Activated T-cell treated with anti-CD3 and anti-CD28 coated beads, Interleukin-2, amount 50 U/mL, for 1 hour (primary cell): ENCODE measurements at regions not wholly inside any gene's neighbourhood (a gene's known extent, or its start where the extent isn't known, plus 50 kb on each side); places are given as distances from the start of the nearest gene placed in this dataset.

ENCODE experiments used
- DNase-seq: peaks from one replicate; pipeline ENCODE4 v3.0.0-alpha.2; 2020

DNA sequence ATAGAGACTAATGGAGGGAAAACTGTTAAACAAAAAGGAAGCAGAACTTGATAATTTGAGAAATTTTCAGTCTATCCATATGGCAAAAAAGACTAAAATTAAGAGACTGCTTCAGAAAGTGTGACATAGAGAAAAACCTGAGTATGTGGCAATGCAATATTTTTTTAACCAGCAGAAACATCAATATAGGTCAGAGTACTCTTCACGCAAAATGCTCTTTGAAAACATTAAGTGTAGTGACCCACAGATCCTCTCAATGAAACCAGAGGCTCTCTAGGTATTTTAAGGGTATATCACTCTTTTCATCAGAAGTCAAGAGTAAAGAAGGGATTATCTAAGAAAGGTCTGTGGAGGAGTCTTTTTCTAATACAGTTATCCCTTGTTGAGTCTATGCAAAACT, 1394.8 kb downstream of the DSC3 start:
- DNase-seq, result no peak

DNA sequence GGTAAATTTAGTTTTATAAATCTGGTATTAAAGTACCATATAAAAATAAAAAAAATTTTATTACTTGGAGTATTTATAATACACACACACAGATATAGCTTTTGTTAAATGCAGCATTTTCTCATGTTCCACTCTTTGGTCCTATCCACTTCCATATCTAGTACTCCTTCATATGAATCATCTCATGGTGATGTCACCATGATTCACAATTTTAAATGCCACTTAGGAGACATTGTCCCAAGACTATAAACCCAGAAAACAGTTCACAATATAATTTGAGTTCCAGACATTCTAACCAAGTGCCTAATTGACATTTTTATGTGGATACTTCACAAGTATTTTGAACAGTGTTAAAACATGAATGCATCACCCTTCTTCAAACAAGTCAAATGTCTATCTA, 1398.3 kb downstream of the DSC3 start:
- no peak for DNase-seq

DNA sequence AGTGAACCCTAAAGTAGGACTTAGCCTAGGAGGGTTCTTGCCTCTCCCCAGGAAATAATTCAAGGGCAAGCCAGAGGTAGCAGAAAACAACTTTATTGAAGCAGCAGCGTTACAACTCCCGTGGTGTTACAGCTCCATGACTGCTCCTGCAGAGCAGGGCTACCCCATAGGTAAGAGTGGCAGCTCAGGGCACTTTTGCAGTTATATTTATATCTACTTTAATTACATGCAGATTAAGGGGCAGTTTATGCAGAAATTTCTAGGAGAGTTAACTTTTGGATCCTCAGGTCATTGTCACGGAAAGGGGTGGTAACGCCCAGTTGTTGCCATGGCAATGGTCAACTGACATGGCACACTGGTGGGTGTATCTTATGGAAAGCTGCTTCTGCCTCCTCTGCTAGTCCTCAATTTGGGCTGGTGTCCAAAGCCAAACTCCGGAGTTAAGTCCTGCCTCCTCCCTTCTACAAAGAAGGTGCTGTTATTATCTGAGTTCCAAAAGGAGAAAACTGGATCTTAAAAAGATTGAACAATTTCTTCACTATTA, 1413.0 kb downstream of the DSC3 start:
- no peak for DNase-seq

DNA sequence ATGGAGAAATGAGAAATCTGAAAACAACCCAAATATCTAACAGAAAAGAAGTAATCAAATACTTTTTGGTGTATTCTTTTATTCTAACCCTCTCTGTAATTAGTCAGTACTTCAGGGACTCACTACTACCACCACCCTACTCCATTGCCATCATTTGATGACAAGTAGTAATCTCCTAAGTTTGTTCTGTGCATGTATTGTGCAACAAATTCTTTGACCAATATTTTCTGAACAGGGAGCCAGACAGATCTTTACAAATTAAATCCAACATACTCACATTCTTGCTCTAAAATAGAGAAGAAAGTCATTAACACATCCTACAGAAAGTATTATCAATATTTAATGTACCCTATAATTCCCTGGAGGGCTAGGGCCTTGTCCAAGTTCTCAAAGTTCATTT, 1416.4 kb downstream of the DSC3 start:
- no peak for DNase-seq

DNA sequence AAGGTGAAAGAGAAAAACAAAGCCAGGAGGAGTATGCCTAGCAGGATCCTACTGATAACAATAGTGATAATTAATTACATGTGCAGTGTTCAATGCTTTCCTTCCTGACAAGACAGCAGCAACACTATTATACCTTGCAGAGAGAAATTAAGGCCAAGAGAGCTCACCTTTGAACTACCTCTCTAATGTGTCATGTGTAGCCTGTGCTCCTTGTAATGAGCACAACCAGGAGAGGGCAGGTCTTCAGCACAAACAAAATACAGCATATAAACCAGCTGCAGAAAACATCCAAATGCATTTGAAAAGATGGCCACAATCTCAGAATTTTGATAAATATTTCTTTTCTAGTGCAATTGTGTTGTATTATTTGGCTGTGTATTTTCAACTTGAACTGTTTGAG, 1425.7 kb downstream of the DSC3 start:
- DNase-seq, result no peak

DNA sequence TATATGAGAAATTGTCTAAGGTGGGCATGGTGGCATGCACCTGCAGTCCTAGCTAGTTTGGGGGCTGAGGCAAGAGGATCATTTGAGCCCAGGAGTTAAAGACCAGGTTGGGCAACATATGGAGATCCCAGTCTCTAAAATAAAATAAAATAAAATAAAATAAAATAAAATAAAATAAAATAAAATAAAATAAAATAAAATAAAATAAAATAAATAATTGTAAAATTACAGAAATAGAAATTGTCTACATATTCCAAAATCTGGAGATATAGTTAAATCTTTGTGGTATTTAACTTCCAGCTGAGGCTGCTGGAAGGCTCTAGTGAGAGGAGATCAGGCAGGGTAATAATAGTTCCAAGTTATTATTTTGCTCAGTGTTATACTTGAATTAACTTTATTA, 1432.1 kb upstream of the CDH2 start:
- DNase-seq, result no peak

DNA sequence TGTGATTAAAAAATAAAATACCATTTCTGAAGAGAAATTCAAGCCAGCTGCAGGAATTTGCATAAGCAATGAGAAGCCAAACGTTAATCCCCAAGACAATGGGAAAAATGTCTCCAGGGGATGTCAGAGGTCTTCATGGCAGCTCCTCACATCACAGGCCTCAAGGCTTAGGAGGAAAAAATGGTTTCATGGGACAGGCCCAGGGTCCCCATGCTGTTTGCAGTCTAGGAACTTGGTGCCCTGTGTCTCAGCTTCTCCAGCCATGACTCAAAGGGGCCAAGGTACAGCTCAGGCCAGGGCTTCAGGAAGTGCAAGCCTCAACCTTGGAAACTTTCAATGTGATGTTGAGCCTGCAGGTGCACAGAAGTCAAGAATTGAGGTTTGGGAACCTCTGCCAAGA, 1428.4 kb upstream of the CDH2 start:
- no peak for DNase-seq

DNA sequence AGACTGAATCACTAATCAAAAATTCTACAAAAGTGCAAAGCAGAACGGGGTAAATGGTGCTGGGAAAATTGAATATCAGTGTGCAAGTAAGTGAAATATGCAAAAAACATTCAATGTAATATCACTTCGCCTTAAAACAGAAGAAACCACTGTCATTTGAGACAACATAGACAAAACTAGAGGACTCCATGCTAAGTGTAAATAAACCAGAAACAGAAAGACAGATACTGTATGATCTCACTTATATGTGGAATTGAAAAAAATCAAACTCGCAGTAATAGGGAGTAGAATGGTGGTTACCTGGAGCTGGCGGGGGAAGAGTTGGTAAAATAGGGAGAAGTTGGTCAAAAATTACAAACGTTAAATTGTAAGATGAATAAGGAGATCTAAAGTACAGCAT, 1420.0 kb upstream of the CDH2 start:
- no peak for DNase-seq

DNA sequence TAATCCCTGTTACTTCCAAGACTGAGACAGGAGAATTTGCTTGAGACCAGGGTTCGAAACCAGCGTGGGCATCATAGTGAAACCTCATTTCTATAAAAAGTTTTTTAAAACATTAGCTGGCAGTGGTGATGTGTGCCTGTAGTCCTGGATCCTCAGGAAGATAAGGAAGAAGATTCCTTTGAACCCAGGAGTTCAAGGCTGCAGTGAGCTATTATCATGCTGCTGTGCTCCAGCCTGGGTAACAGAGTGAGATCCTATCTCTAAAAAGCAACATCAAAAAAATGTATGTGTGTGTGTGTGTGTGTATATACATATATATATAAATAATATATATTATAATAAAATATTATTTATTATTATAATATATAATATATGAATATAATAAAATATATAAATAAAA, 1417.6 kb upstream of the CDH2 start:
- no peak for DNase-seq

DNA sequence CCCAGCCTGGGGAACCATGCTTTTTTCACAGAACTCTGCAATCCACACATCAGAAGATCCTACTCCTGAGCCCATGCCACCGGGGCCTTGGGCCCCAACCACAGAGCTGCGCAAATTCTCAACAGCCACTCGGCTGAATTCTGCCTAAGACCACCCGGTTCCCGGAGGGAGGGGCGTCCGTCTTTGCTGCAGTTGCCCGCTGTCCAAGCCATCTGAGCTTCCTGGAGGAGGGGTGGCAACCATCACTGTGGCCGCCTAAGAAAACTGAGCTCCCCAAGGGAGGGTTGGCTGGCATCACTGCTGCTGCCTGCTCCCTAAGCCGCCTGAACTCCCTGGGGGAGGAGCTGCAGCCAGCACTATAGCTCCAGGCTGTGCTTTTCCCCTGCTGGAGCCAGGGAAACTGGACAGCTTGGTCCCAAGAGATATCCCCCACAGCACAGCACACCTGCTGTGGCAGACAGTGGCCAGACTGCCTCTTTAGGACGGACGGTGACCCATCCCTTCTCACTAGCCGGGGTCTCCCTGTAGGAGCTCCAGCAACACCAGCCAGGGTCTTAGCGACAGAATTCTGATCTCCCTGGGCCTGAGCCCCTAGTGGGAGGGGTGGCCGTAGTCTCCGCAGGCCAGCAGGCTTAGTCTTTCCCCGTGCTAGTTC, 1411.6 kb upstream of the CDH2 start:
- no peak for DNase-seq

DNA sequence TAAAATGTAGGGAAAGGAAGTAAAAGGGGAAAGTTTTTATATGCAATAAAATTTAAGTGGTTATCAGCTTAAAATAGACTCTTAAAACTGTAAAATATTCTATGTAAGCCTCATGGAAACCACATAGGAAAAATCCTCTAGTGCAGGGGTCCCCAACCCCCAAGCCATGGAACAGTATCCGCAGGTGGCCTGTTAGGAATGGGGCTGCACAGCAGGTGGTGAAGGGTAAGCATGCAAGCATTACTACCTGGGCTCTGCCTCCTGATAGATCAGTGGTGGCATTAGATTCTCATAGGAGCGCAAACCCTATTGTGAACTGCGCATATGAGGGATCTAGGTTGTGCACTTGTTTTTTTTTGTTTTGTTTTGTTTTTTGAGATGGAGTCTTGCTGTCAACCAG, 1409.3 kb upstream of the CDH2 start:
- DNase-seq, result no peak

DNA sequence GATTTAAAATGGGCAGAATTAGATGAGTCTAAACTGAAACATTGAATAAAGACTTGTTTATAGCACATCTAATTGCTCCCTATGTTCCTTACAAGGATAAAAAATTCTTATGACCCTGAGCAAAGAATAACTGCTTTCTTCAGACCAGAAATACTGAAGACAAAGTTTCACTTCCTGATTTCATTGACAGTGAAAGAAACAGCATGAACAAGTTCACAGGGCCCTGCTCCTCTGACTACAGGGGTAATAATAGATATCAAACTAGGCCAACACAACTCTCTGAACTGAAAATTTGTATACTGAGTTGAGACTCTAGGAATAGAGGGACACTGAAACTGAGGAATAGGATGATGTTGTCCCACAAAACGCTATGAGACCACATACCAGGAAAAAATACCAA, 1383.3 kb upstream of the CDH2 start:
- DNase-seq, result no peak

DNA sequence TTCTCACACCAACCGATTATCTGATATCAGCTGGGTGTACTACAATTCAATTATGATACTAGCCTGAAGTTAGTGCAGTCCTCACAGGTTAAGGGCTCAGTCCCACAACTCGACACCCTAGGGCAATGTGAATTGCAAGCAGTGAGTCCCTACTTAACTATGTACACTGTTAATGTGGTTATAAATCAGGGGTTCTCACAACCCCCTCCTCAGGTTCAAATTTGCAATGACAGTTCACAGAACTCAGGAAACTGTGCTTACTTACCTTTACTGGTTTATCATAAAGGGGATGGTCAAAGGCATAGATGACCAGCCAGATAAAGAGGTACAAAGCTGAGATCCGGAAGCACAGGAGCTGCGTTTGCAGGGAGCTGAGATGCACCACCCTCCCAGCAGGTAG, 1379.1 kb upstream of the CDH2 start:
- no peak for DNase-seq

DNA sequence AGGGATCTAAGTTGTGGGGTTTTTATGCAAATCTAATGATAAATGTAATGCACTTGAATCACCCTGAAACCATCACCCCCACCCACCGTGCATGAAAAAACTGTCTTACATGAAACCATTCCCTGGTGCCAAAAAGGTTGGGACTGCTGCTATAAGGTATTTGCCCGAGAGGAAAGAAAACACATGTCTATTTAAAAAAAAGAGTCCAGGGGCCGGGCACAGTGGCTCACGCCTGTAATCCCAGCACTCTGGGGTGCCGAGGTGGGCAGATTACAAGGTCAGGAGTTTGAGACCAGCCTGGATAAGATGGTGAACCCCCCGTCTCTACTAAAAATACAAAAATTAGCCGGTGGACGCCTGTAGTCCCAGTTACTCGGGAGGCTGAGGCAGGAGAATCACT, 1372.8 kb upstream of the CDH2 start:
- DNase-seq, result no peak

DNA sequence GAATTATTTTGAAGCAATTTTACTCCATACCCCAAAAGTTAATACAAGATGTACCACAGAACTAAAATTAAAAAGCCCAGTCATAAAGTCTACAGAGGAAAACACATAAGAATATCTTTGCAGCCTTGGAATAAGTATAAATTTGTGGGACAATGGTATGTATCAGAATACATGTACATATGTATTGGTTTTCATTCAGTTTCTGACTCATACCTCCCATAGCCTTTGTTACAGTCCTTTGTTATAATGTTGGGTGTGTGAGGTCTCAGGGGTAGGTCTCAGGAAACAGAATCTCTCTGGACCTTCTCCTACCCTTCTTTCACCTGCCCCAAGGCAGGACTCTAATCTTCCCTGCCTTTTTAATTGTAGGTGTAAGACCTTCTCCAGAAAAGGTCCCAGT, 1370.7 kb upstream of the CDH2 start:
- no peak for DNase-seq

DNA sequence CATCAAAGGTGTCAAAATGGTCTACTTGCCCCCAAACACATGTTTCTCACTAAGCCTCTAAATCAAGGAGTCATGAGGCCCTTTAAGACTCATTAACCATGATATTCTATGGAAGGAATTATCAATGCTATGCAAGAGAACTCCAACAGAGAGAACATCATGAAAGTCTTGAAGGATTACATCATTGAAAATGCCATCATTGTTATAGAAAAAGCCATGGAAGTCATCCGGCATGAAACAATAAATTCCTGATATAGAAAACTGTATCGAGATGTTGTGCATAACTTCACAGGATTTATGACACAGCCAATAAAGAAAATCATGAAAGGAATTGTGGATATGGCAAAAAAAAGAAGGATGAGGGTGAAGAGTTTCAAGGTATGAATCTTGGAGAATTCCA, 1363.6 kb upstream of the CDH2 start:
- DNase-seq, result no peak

DNA sequence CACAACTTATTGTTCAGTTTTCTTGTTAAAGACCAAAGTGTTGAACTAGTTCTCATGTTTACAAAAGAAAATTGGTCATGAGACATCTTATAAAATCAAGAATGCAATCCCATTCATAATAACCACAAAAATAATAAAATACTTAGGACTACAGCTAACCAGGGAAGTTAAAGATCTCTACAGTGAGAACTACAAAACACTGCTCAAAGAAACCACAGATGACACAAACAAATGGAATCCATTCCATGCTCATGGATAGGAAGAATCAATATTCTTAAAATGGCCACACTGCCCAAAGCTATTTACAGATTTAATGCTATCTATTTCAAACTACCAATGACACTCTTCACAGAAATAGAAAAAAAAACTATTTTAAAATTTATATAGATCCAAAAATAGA, 1354.8 kb upstream of the CDH2 start:
- DNase-seq, result no peak

DNA sequence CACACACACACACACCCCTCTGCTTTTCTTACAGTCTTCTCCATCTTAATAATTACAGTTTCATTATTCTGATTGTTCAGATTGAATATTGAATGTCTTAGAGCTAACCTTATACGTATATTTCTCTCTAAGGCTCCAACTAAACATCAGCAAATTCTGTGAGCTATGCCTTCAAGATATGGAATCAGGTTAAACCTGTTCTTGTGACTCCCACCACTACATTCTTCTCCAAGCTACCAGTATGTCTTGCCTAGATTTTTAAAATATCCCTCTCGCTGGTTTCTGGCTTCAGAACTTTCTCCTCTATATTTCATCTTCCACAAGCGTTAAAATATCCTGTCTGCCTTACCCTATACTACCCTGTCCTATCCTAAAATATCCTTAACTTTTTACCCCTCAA, 1346.4 kb upstream of the CDH2 start:
- no peak for DNase-seq

DNA sequence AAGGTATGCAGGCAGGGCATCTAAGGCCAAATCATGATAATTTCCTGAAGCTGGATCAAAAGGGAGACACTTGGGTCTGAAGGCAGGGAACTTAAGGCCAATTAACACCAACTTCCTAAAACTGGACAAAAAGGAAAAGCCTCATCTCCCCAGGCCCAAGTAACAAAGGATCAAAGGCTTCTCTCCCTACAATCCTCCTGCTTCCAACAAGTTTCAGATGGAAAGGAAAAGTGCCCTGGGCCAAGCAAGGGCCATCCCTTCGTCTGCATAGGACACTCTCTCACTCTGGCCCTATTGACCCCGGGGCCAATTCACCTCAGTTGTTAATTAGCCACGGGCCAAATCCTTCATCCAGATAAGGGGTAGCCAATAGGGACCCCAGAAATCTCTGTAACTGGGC, 1335.8 kb upstream of the CDH2 start:
- no peak for DNase-seq

DNA sequence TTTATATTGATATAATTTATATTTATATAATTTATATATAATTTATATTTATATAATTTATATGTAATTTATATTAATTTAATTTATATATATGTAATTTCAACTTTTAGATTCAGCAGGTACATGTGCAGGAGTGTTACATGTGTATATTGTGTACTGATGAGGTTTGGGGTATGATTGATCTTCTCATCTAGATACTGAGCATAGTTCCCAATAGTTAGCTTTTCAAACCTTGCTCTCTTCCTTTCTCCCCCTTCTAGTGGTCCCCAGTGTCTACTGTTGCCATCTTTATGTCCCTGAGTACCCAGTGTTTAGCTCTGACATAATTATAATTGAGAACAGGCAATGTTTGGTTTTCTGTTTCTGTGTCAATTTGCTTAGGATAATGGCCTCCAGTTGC, 1335.3 kb upstream of the CDH2 start:
- DNase-seq, result no peak

DNA sequence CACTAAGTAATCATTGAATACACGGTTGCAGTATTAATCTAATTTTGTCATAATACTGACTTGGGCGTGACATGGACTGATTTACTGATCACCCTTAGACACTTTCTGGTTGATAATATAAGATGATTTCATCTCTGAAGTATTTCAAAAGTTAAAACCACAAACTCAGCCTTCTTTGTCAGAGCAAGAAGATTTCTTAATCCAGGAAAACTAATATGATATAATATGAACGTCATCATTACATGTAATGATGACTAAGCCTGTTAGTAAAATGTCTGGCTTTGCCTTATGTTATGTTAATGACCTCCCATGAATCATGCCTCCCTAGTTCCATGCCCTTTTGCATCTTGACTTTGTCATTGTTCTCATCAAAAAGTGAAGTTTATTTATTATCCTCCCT, 1325.0 kb upstream of the CDH2 start:
- no peak for DNase-seq

DNA sequence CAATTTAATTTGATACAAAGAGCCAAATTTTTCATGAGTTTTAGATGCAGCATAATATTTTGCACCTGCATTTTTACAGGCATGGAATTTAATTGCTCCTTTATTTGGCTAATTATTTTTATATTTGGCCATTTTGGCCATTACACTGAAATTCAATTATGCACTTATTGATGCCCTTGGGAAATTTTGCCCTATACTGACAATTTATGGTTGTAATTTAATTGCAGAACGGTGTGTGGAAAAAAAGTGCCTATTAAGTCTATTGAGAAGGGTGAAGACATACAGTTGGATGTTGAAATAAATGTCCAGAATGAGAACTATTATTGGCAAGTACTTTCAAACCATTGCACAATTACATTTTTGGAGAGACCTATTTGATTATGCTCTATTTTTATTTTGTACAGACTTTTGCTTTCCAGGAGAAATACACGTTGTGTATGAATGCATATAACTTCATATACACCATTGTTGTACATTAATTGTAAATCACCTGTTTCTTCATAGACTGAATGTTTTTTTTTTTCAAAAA, 1319.3 kb upstream of the CDH2 start:
- no peak for DNase-seq

DNA sequence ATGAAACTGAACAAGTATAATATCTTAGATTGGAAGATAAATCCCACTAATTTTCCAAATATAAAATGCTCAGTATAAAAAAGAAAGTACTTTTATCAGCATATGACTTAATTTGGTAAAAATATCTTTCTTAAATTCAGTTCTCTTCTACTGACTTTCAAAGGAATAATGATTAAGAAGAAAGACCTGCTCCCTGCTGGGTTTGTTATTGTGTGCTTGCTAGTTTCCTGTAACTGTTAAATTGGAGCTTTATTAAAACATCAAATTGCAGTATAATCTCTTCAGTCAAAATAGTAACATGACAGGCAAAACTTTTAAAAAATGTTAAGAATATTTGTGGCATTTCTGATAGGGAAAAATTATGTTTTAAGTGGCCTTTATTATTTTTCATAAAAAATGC, 1317.4 kb upstream of the CDH2 start:
- no peak for DNase-seq

DNA sequence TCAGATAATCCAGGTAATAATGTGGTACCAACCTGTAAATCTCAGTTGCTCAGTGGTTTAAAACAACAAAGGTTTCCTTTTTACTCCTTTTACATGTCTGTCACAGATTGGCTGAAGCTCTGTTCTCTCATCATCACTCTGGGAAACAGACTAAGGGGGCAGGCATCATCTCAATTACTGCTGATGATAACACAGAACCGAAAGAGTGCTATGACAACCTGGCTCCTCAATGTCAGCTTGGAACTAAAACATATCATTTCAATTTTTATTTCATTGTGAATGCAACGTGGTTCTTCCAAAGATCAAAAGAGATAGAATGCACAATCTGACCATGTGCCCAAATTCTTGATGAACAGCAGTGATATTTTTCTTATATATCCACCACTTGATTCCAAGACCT, 1315.0 kb upstream of the CDH2 start:
- DNase-seq, result no peak

DNA sequence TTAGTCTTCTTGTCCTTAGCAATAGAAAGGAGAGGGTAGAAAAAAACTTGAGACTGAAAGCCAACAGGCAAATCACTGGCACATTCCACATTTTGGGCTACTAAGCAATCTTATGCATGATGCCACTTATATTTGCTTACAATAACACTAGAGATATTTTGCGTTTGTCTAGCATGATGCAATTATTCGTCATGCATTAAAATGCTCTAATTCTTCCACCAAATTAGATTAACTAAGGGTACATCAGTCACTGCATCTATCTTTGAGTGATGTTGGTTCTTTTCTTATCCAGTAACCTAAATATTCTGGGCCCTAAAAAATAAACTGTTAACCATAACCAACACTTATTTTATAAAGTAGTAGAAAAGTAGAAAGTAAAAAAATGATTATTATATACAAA, 1311.7 kb upstream of the CDH2 start:
- no peak for DNase-seq
